OCI-LY7 (cell line): ENCODE measurements at regions not wholly inside any gene's neighbourhood (a gene's known extent, or its start where the extent isn't known, plus 50 kb on each side); places are given as distances from the start of the nearest gene placed in this dataset.

Experiments
- CTCF ChIP-seq: fragments of 200-600 bp; sonication (generic); conservative IDR thresholded peaks from 2 replicates; pipeline ENCODE4 v1.5.1; 2014; ENCODE audit warnings: mild to moderate bottlenecking, antibody characterized with exemption, low read length, moderate library complexity, mixed read lengths
- EZH2phosphoT487 ChIP-seq: fragments of 200-600 bp; sonication (generic); IDR thresholded peaks from 2 replicates; pipeline ENCODE4 v1.6.1; 2018; ENCODE audit warnings: low read depth, borderline replicate concordance, mild to moderate bottlenecking, mixed run types, antibody characterized with exemption, low read length, moderate library complexity, mixed read lengths

GRCh38 chr4:186475202-186475601 lies 80.2 kb downstream of the MTNR1A start:
- TF ChIP-seq CTCF (no peak), EZH2phosphoT487 (no peak)
